DND-41 (cell line): ENCODE measurements at regions not wholly inside any gene's neighbourhood (a gene's known extent, or its start where the extent isn't known, plus 50 kb on each side); places are given as distances from the start of the nearest gene placed in this dataset.

Experiments used
- ATAC-seq: fragments of 200-7000 bp; cut with Tn5 transposase; 3 replicates; pipeline ENCODE4 v1.9.1; 2021; ENCODE audit warnings: low read depth; ENCODE audit not compliant: insufficient read depth
- DNase-seq: peaks from one replicate; pipeline ENCODE4 v3.0.0-alpha.2; 2020
- H2AFZ ChIP-seq: 2 replicates; pipeline ENCODE4 v1.6.0; 2012; ENCODE audit warnings: low read depth, low read length
- H3K27ac ChIP-seq: 2 replicates; pipeline ENCODE4 v1.5.1; 2012; ENCODE audit warnings: low read length, inconsistent platforms
- H3K27me3 ChIP-seq: fragments of 200-600 bp; sonication (generic); 2 replicates; pipeline ENCODE4 v1.6.0; 2012; ENCODE audit warnings: low read length, mild to moderate bottlenecking, inconsistent platforms; ENCODE audit not compliant: insufficient read depth, poor library complexity
- H3K36me3 ChIP-seq: 2 replicates; pipeline ENCODE4 v1.5.1; 2012; ENCODE audit warnings: low read length, inconsistent platforms; ENCODE audit not compliant: insufficient read depth
- H3K4me1 ChIP-seq: 2 replicates; pipeline ENCODE4 v1.5.1; 2012; ENCODE audit warnings: mild to moderate bottlenecking, low read length; ENCODE audit not compliant: insufficient read depth
- H3K4me2 ChIP-seq: 2 replicates; pipeline ENCODE4 v1.6.0; 2012; ENCODE audit warnings: mild to moderate bottlenecking, moderate library complexity, low read length, inconsistent platforms; ENCODE audit not compliant: insufficient read depth
- H3K4me3 ChIP-seq, 2 experiments: fragments of 200-600 bp in 1 of 2; shearing (Covaris generic) in 1 of 2; 2 replicates each; pipeline ENCODE4 v1.5.1; 2012 to 2016; ENCODE audit warnings: inconsistent platforms in 2 of 2, low read length in 2 of 2, mild to moderate bottlenecking in 2 of 2, low read depth in 1 of 2, moderate library complexity in 1 of 2
- H3K79me2 ChIP-seq: 2 replicates; pipeline ENCODE4 v1.6.0; 2012; ENCODE audit warnings: low read length, inconsistent platforms; ENCODE audit not compliant: insufficient read depth
- H3K9ac ChIP-seq: 2 replicates; pipeline ENCODE4 v1.6.0; 2012; ENCODE audit warnings: low read depth, mild to moderate bottlenecking, inconsistent platforms, low read length, moderate library complexity
- H3K9me3 ChIP-seq: 2 replicates; pipeline ENCODE4 v1.5.1; 2012; ENCODE audit warnings: low read length, moderate library complexity, mild to moderate bottlenecking, inconsistent platforms; ENCODE audit not compliant: insufficient read depth, severe bottlenecking
- H4K20me1 ChIP-seq: 2 replicates; pipeline ENCODE4 v1.6.0; 2012; ENCODE audit warnings: low read length; ENCODE audit not compliant: insufficient read depth
- CTCF ChIP-seq: IDR thresholded peaks from 2 replicates; pipeline ENCODE4 v1.5.1; 2012; ENCODE audit warnings: borderline replicate concordance, low read length, moderate library complexity, mild to moderate bottlenecking; ENCODE audit not compliant: poor library complexity, severe bottlenecking; ENCODE audit errors: extremely low read depth
- EZH2 ChIP-seq: IDR thresholded peaks from 3 replicates; pipeline ENCODE4 v1.6.1; 2012; ENCODE audit warnings: borderline replicate concordance, low read depth, mild to moderate bottlenecking, moderate library complexity, low read length, inconsistent platforms; ENCODE audit not compliant: severe bottlenecking

GRCh38 chr2:241978670-241979069 is 109.1 kb downstream of the RTP5 start:
- Histone ChIP-seq H2AFZ (no peak overlapping the region), H3K4me2 (no peak overlapping the region), H3K79me2 (no peaks in the 10 kb centered on the region), H3K36me3 (peaks cover 18% of the 10 kb centered on the region), H3K9me3 (no peaks in the 10 kb centered on the region), H3K9ac (no peak overlapping the region), H3K27ac (no peak overlapping the region), H3K4me3 (no peak overlapping the region), H3K27me3 (no peaks in the 10 kb centered on the region), H3K4me1 (no peaks in the 10 kb centered on the region), H4K20me1 (peaks cover 5% of the 10 kb centered on the region)
- TF ChIP-seq CTCF, result no peak
- no peak for TF ChIP-seq EZH2
- ATAC-seq, result no peak
- no peak for DNase-seq

DNA sequence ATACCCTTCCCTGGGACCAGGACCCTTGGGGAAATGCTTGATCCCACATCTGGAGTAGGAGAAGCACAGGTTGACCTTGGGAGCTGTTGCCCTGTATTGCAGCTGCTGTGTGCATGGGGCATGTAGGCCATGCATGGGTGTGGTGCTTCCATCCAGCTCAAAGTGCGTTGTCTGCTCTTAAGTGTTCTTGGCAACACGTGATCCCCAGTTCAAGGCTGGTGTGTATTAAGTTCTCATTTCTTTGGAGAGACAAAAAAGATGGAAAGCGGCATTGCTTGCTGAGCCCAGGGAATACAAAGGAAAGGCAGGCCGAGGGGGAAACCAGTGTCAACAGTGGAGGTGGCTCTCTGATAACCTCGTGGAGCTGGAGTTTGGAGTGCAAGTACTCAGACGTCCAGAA is 110.7 kb downstream of the RTP5 start:
- no peaks in the 10 kb centered on the region for H3K9me3 ChIP-seq
- peaks cover 6% of the 10 kb centered on the region; the same call in 1 of the 2 replicates for H3K36me3 ChIP-seq
- H3K27me3 ChIP-seq, result no peaks in the 10 kb centered on the region

GRCh38 chr2:241981076-241981700 is 111.7 kb downstream of the RTP5 start:
- no peak overlapping the region for H3K4me2 ChIP-seq
- H4K20me1 ChIP-seq, result peaks cover 3% of the 10 kb centered on the region; the same call in 1 of the 2 replicates
- peaks cover 9% of the 10 kb centered on the region; the same call in 1 of the 2 replicates for H3K4me1 ChIP-seq
- no peak overlapping the region for H3K27ac ChIP-seq
- H3K27me3 ChIP-seq, result no peaks in the 10 kb centered on the region
- no peak overlapping the region for H2AFZ ChIP-seq
- peaks cover 6% of the 10 kb centered on the region; the same call in 1 of the 2 replicates for H3K36me3 ChIP-seq
- DNase-seq, result no peak
- H3K9me3 ChIP-seq, result no peaks in the 10 kb centered on the region
- no peaks in the 10 kb centered on the region for H3K79me2 ChIP-seq
- H3K4me3 ChIP-seq, result no peak overlapping the region
- no peak for ATAC-seq
- no peak overlapping the region for H3K9ac ChIP-seq
- TF ChIP-seq CTCF (no peak), EZH2 (no peak)

More for the DNA sequence above, 110.7 kb downstream of the RTP5 start:
- DNase-seq, result no peak
- H3K79me2 ChIP-seq, result no peaks in the 10 kb centered on the region
- H4K20me1 ChIP-seq, result peaks cover 5% of the 10 kb centered on the region
- no peaks in the 10 kb centered on the region for H3K4me1 ChIP-seq
- no peak overlapping the region for H3K4me3 ChIP-seq
- no peak overlapping the region for H3K9ac ChIP-seq
- no peak overlapping the region for H2AFZ ChIP-seq
- TF ChIP-seq CTCF, result no peak
- no peak for TF ChIP-seq EZH2
- H3K27ac ChIP-seq, result no peak overlapping the region
- no peak for ATAC-seq
- no peak overlapping the region for H3K4me2 ChIP-seq
